Amniotic stem cell (primary cell): ENCODE measurements at regions not wholly inside any gene's neighbourhood (a gene's known extent, or its start where the extent isn't known, plus 50 kb on each side); places are given as distances from the start of the nearest gene placed in this dataset.

Source experiments
- DNase-seq: peaks from one replicate; lab custom pipeline; 2025; lab: John Stamatoyannopoulos, UW

- DNase-seq = no peak
Measured at GRCh38 chr7:46490406-46490805, 569.3 kb upstream of the IGFBP3 start.

DNA sequence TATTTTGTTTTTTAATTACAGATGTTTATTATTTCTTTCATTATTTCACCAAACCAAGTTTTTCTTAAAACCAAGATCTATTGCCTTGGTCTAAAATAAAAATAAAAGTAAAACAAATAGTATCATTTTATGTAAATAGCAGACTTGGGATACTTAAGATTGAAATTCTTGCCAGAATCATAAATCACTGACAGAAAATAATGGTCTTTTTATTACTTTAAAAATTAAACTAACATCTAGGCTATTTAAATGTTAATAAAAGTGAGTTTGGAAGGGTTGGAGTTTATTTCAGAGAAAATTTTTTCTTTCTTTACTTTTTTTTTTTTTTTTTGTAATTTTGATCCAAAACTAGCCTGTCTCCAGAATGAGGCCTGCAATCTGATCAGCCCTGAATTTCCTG is 568.0 kb upstream of the IGFBP3 start:
- DNase-seq = no peak

- no peak for DNase-seq
Measured at GRCh38 chr7:46488607-46489006, 567.5 kb upstream of the IGFBP3 start.

- DNase-seq = peak; percentile 65
Measured at GRCh38 chr7:46486256-46487206, 565.5 kb upstream of the IGFBP3 start.

- no peak for DNase-seq
Measured at GRCh38 chr7:46485481-46486065, 564.5 kb upstream of the IGFBP3 start.

DNA sequence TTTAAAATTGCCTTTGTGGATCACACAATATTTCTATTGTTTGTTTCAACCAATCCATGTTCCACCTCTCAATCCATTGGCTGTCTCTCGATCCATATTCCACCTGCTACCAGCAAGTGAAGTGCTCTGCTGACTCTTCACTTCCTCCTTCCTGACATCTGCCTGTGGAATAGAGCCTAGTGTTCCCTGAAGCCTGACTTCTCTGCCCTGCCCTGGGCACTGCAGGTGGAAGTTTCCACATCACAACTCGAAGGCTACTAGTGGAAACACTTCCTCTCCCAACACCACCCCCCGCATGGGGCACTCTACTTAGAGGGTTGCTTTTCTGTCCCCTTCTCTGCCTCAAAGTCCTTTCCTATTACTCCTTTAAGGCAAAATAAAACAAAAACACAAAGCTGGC is 563.8 kb upstream of the IGFBP3 start:
- no peak for DNase-seq

- DNase-seq = no peak
Measured at GRCh38 chr7:46480619-46481018, 559.5 kb upstream of the IGFBP3 start.

DNA sequence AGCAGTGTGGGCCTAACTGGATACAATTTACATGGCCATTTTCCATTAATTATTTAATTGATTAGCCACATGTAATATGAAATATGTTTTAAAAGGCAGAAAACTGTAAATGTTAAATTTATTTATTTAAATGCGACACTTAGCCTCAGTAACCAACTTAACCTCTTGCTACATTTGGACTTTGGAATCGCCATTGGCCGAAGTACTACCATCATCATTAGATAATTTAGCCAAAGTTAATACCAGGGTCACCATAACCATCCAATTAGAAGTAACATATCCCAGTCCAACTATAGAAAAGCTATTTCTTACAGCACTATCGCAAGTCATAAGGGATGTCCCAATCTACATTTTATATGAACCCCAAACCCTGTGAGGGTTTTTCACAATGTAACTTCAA is 558.6 kb upstream of the IGFBP3 start:
- no peak for DNase-seq

DNA sequence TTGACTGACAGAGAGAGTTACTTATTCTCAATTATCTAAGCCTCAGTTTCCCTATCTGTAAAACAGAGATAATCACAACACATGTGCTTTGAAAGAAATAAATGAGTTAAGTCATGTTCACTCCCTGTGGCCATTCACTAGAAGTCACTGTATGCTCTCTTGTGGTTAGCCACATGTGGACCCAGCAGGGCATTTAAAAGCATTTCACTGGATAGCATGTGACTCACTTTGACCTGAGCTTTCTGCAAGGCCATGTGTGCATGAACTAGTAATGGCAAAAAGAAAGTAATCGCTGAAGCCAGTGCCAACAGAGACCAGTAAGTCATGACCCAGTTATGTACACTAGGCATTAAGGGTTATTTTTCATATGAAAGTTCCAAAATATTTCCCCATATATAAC is 557.0 kb upstream of the IGFBP3 start:
- DNase-seq = no peak

- no peak for DNase-seq
Measured at GRCh38 chr7:46468753-46469356, 547.8 kb upstream of the IGFBP3 start.

DNA sequence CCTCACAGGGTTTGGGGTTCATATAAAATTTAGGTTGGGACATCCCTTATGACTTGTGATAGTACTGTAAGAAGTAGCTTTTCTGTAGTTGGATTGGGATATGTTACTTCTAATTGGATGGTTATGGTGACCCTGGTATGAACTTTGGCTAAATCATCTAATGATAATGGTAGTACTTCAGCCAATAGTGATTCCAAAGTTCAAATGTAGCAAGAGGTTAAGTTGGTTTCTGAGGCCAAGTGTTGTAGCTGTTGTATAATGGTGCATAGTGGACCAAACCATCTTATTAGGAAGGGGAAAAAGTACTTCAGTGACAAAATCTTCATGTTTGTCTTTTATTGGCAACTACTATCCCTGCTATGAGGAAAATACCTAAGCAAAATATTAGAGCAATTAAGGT is 542.1 kb upstream of the IGFBP3 start:
- DNase-seq = no peak

DNA sequence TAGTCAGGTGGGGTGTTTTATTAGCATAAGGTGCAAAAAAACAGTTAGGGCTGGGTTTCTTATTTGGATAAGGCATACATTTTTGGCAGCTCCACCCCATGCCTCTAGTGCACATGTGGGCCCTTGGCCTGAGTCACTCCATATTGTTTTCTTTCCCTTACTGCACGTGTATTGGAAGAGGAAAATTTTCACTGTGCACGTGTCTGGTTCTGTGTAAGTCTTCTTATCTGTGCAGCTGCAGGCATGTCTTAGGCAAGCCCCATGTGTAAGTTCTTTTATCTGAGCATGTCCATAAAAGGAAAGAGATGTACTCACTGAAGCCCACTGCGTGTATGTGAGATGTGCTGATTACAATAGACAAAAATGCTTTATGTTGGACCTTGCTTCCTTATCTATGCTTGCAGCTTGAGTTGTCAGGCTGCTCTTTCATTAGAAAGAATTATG is 540.3 kb upstream of the IGFBP3 start:
- DNase-seq = no peak

GRCh38 chr7:46459942-46460341 is 538.9 kb upstream of the IGFBP3 start:
- DNase-seq = no peak

DNA sequence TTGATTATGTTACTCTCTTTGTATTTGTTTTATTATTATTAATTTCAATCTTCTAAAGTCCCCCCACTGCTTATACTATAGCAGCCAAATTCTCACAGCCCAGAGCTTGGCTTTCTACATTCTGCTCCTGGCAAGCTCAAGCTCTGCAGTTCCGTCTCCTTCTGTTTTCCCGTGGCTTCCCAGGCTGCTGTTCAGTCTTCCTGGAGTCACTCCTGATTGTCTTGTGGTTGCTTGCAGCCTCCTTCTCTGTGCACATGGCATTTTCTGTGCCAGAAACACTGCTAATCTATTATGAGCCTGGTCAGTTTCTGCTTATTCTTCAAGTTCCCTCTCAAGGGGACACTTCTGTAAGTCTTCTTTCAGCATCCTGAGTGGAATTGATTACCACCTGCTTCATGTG is 533.7 kb upstream of the IGFBP3 start:
- no peak for DNase-seq

DNA sequence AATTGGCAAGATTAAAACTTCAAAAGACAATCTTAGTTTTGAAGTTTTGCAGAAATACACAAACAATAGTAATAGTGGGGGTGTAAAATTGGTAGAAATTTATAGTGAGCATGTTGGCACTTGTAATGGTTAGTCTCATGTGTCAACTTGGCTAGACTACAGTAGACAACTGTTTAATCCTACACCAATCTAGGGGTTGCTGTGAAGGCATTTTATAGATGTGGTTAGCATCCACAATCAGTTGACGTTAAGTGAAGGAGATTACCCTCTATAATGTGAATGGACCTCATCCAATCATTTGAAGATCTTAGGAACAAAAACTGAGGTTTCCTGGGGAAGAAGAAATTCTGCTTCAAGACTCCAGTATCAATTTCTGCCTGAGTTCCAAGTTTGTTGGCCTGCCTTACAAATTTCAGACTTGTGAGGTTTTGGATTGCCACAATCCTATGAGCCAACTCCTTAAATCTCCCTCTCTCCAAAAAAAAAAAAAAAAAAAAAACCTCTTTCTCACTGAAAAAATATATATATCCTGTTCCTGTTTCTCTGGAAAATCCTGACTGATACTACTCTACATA is 531.6 kb upstream of the IGFBP3 start:
- no peak for DNase-seq

DNA sequence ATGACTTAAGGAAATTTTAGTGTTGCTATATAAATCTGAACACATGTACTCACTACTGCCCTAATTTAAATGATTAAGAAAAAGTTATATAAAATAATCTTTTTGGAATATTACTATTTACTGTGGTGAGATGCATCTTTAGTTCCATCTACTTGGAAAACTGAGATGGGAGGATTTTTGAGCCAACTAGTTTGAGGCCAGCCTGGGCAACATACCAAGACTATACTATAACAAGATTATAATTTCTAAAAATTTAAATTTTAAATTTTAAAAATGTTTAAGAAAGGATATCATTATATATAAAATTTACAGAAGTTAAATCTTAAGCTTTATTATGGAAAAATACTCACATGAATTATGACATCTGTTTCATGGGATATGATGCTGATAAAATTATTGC is 530.8 kb upstream of the IGFBP3 start:
- DNase-seq = no peak

DNA sequence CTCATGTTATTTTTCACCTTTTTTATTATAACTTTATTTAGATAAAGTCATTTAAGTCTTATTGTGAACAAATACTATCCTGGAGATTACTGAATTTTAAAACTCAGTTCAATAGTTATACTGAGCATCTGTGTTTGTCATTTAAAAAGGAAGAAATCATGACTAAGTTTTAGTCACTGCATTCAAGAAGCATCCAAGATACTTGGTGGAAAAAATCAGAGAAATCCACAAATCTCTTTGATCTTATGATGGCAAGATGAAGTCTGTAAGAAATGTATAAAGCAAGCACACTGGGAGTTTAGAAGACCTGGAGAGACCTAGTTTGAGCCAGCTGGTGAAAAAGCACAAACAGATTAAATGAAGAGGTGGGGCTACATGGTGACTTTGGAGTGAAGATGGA is 529.8 kb upstream of the IGFBP3 start:
- no peak for DNase-seq

- no peak for DNase-seq
Measured at GRCh38 chr7:46450425-46450824, 529.4 kb upstream of the IGFBP3 start.

DNA sequence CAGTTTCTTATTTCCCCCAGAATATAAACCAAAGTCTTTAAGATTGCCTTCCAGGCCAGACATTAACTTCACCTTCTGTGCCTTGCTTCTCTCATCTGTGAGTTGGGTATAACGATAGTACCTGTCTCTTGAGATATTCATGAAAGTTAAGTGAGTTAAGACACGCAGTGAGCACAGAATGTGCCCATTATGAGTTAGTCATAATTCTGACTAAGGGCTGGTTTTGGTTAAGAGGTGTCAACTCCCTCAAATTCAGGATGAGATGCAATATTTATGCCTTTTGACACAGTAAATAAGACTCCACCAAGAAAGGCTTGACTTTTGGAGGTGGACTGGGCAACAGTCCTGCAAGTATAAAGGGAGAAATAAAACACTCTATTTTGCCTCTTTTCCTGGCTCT is 528.7 kb upstream of the IGFBP3 start:
- DNase-seq = no peak

GRCh38 chr7:46448478-46448877 is 527.4 kb upstream of the IGFBP3 start:
- DNase-seq = no peak

DNA sequence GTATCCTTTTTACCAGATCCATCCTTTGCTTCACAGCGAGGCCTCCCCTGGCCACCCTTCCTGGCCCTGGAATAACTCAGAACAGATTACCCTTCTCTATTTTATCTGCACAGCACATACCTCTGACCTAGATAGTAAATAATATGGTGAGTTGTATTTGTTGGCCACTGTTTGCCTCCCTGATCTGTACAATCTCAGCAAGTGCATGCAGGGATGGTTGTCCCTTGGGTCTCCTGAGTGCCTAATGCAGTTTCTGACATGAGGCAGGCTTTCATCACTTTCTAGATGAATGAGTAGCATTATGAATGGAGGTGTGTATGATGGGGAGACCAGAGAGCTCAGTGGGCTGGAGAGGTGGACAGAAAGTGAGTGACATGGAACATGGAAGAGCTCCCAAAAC is 525.1 kb upstream of the IGFBP3 start:
- DNase-seq = no peak

- no peak for DNase-seq
Measured at GRCh38 chr7:46444256-46444655, 523.2 kb upstream of the IGFBP3 start.

DNA sequence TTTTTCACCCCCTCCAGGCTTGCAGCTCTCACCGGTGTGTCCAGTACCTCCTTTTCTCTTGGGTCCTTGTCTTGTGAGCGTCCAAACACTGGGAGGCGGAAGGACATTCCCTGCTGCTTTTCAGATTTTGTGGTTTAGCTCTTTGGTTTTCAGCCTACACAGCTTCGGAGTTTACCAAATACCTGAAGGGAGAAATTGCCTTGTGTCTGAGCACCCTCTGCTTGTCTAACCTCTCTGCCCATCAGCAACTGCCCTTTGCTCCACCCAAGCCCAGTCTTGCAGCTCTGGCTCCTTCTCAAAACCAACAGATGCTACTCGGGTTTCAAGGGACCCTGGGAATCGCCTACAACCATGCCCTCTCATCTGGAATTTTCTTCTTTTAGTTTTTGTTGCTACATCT is 519.1 kb upstream of the IGFBP3 start:
- no peak for DNase-seq
